ENCODE measurements at regions not wholly inside any gene's neighbourhood (a gene's known extent, or its start where the extent isn't known, plus 50 kb on each side); places are given as distances from the start of the nearest gene placed in this dataset.

- H3K4me1 Mint-ChIP-seq, result no peaks in the 10 kb centered on the region
- H3K4me3 Mint-ChIP-seq, result no peak overlapping the region
- no peaks in the 10 kb centered on the region for H3K27me3 Mint-ChIP-seq
- ATAC-seq (no peak), DNase-seq (no peak)
- H3K9me3 Mint-ChIP-seq, result peaks cover 11% of the 10 kb centered on the region
- no peak overlapping the region for H3K27ac Mint-ChIP-seq
- no peaks in the 10 kb centered on the region for H3K36me3 Mint-ChIP-seq (ENCODE audit: low read depth)
These were observed 1108.6 kb downstream of the LRFN5 start for GRCh38 chr14:42715316-42715715.

DNA sequence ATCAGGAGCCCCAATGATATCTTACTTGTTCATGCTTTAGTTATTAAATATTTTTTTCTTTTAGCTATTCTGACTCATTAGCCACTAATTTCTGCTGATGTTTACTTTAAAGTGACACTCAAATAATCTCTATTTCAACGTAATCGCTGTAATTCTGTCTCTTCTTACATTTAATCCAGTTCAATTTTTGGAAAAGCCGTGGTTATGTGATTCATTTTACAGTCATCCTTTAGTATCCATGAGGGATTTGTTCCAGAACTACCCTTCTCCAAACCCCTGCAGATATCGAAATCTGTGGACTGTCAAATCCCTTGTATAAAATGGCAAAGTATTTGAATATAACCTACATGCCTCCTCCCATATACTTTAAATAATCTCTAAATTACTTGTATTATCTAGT is 1103.4 kb downstream of the LRFN5 start:
- H3K9me3 Mint-ChIP-seq, result peaks cover 7% of the 10 kb centered on the region
- no peaks in the 10 kb centered on the region for H3K36me3 Mint-ChIP-seq (ENCODE audit: low read depth)
- DNase-seq (no peak), ATAC-seq (no peak)
- no peaks in the 10 kb centered on the region for H3K27me3 Mint-ChIP-seq
- H3K4me1 Mint-ChIP-seq, result no peaks in the 10 kb centered on the region
- no peak overlapping the region for H3K4me3 Mint-ChIP-seq
- no peak overlapping the region for H3K27ac Mint-ChIP-seq

DNA sequence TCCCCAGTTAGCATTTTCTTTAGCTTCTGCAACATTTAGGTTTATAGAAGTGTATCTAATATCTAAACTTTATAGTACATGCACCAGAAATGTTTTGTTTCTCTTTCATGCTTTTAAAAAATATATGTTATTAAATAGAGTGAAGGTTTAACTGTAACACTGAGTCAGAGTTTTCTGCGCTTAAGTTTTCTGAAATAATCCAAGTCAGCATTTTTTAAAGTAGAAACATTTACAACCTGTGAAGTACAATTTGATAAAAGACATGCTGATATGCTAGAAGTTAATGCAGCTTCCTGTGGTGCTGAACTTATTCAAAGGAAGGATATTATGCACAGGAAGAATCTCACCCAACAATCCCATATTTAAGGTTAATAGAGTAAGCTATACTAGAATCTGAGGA is 1096.8 kb downstream of the LRFN5 start:
- ATAC-seq (no peak), DNase-seq (no peak)
- Mint-ChIP-seq H3K27ac (no peak overlapping the region), H3K36me3 (ENCODE audit: low read depth) (no peaks in the 10 kb centered on the region), H3K9me3 (peaks cover 3% of the 10 kb centered on the region), H3K27me3 (no peaks in the 10 kb centered on the region), H3K4me1 (no peaks in the 10 kb centered on the region), H3K4me3 (no peak overlapping the region)

DNA sequence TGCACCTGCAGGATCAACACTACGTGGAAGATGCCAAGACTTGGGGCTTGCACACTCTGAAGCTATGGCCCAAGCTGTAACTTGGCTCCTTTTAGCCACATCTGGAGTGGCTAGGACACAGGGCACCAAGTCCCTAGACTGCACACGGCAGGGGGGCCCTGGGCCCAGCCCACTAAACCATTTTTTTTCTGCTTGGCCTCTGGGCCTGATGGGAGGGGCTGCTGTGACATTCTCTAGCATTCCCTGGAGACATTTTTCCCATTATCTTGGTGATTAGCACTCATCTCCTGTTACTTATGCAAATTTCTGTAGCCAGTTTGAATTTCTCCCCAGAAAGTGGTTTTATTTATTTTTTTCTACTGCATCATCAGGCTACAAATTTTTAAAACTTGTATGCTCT is 1080.7 kb downstream of the LRFN5 start:
- DNase-seq (no peak), ATAC-seq (no peak)
- no peaks in the 10 kb centered on the region for H3K27me3 Mint-ChIP-seq
- H3K9me3 Mint-ChIP-seq, result peaks cover 15% of the 10 kb centered on the region
- H3K27ac Mint-ChIP-seq, result no peak overlapping the region
- H3K36me3 Mint-ChIP-seq (ENCODE audit: low read depth), result no peaks in the 10 kb centered on the region
- no peaks in the 10 kb centered on the region for H3K4me1 Mint-ChIP-seq
- H3K4me3 Mint-ChIP-seq, result no peak overlapping the region

- Mint-ChIP-seq H3K4me3 (no peak overlapping the region), H3K4me1 (no peaks in the 10 kb centered on the region), H3K9me3 (peaks cover 11% of the 10 kb centered on the region), H3K36me3 (ENCODE audit: low read depth) (no peaks in the 10 kb centered on the region), H3K27ac (no peak overlapping the region), H3K27me3 (no peaks in the 10 kb centered on the region)
- no peak for ATAC-seq
- DNase-seq, result no peak
These were observed 1077.0 kb downstream of the LRFN5 start for GRCh38 chr14:42683707-42684106.

GRCh38 chr14:42676636-42677035 is 1070.0 kb downstream of the LRFN5 start:
- no peak overlapping the region for H3K27ac Mint-ChIP-seq
- DNase-seq (no peak), ATAC-seq (no peak)
- H3K4me3 Mint-ChIP-seq, result no peak overlapping the region
- H3K36me3 Mint-ChIP-seq (ENCODE audit: low read depth), result no peaks in the 10 kb centered on the region
- no peaks in the 10 kb centered on the region for H3K4me1 Mint-ChIP-seq
- H3K9me3 Mint-ChIP-seq, result peaks cover 10% of the 10 kb centered on the region
- H3K27me3 Mint-ChIP-seq, result no peaks in the 10 kb centered on the region

- Mint-ChIP-seq H3K27ac (no peak overlapping the region), H3K4me3 (no peak overlapping the region)
- ATAC-seq, result no peak
These were observed 1067.3 kb downstream of the LRFN5 start for GRCh38 chr14:42673963-42674362.

GRCh38 chr14:42671636-42672035 is 1065.0 kb downstream of the LRFN5 start:
- Mint-ChIP-seq H3K4me1 (no peaks in the 10 kb centered on the region), H3K36me3 (ENCODE audit: low read depth) (no peaks in the 10 kb centered on the region), H3K9me3 (peaks cover 7% of the 10 kb centered on the region), H3K27ac (no peak overlapping the region), H3K4me3 (no peak overlapping the region), H3K27me3 (no peaks in the 10 kb centered on the region)
- ATAC-seq, result no peak
- DNase-seq, result no peak

More at GRCh38 chr14:42673963-42674362, 1067.3 kb downstream of the LRFN5 start:
- DNase-seq, result no peak
- no peaks in the 10 kb centered on the region for H3K36me3 Mint-ChIP-seq (ENCODE audit: low read depth)
- no peaks in the 10 kb centered on the region for H3K4me1 Mint-ChIP-seq
- no peaks in the 10 kb centered on the region for H3K27me3 Mint-ChIP-seq
- peaks cover 7% of the 10 kb centered on the region for H3K9me3 Mint-ChIP-seq

DNA sequence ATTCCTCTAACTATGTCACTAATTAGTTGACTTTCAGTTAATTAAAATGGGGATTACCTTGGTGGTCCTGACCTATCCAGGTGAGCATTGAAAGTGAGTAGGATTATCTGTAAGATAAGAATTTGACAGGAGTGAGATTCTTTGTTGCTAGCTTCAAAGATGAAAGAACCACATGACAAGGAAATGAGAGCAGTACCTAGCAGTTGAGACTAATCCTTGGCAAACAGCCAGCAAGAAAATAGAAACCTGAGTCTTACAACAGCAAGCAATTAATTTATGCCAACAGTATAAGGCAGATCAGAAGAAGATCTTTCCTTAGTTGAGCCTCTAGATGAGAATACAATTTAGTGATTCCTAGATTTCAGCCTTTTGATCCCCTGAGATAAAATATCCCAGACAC is 1058.4 kb downstream of the LRFN5 start:
- no peaks in the 10 kb centered on the region for H3K36me3 Mint-ChIP-seq (ENCODE audit: low read depth)
- H3K27me3 Mint-ChIP-seq, result no peaks in the 10 kb centered on the region
- H3K9me3 Mint-ChIP-seq, result no peaks in the 10 kb centered on the region
- ATAC-seq (no peak), DNase-seq (no peak)
- no peak overlapping the region for H3K4me3 Mint-ChIP-seq
- H3K27ac Mint-ChIP-seq, result no peak overlapping the region
- no peaks in the 10 kb centered on the region for H3K4me1 Mint-ChIP-seq

DNA sequence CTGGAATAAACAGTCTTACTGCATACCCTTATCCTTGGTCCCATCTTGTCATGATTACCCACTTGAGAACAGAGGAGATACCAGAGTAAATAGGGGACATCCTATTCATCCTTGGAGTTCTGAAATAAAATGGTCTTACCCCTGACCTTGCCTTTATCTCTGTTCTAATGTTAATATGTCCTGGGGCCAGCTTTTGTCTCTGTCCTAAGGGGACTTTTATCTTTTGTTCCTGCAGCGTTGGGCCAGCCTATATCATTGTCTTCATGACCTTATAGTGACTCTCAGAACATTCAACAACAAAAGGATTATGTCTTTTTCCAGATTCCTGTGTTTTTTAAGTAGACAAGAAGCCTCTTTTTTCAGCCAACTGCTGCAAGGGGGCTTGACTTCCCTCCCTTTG is 1057.5 kb downstream of the LRFN5 start:
- Mint-ChIP-seq H3K9me3 (peaks cover 4% of the 10 kb centered on the region), H3K36me3 (ENCODE audit: low read depth) (no peaks in the 10 kb centered on the region), H3K27me3 (no peaks in the 10 kb centered on the region), H3K4me1 (no peaks in the 10 kb centered on the region), H3K27ac (no peak overlapping the region), H3K4me3 (no peak overlapping the region)
- DNase-seq, result no peak
- ATAC-seq, result no peak

GRCh38 chr14:42654707-42655106 is 1048.0 kb downstream of the LRFN5 start:
- no peak for ATAC-seq
- DNase-seq, result no peak
- no peaks in the 10 kb centered on the region for H3K27me3 Mint-ChIP-seq
- H3K9me3 Mint-ChIP-seq, result peaks cover 18% of the 10 kb centered on the region
- no peaks in the 10 kb centered on the region for H3K36me3 Mint-ChIP-seq (ENCODE audit: low read depth)
- no peak overlapping the region for H3K4me3 Mint-ChIP-seq
- H3K4me1 Mint-ChIP-seq, result no peaks in the 10 kb centered on the region
- no peak overlapping the region for H3K27ac Mint-ChIP-seq

- Mint-ChIP-seq H3K4me3 (no peak overlapping the region), H3K27ac (no peak overlapping the region), H3K9me3 (peaks cover 24% of the 10 kb centered on the region), H3K4me1 (no peaks in the 10 kb centered on the region), H3K36me3 (ENCODE audit: low read depth) (no peaks in the 10 kb centered on the region), H3K27me3 (no peaks in the 10 kb centered on the region)
- ATAC-seq, result no peak
- no peak for DNase-seq
These were observed 1036.1 kb downstream of the LRFN5 start for GRCh38 chr14:42642787-42643186.

GRCh38 chr14:42633504-42634095 is 1026.9 kb downstream of the LRFN5 start:
- DNase-seq (no peak), ATAC-seq (no peak)
- Mint-ChIP-seq H3K4me1 (no peaks in the 10 kb centered on the region), H3K4me3 (no peak overlapping the region), H3K27ac (no peak overlapping the region), H3K36me3 (ENCODE audit: low read depth) (no peaks in the 10 kb centered on the region), H3K9me3 (peaks cover 10% of the 10 kb centered on the region), H3K27me3 (no peaks in the 10 kb centered on the region)

GRCh38 chr14:42629553-42629952 is 1022.9 kb downstream of the LRFN5 start:
- Mint-ChIP-seq H3K9me3 (peaks cover 10% of the 10 kb centered on the region), H3K27me3 (no peaks in the 10 kb centered on the region), H3K4me1 (no peaks in the 10 kb centered on the region), H3K4me3 (no peak overlapping the region), H3K27ac (no peak overlapping the region), H3K36me3 (ENCODE audit: low read depth) (no peaks in the 10 kb centered on the region)
- ATAC-seq, result no peak
- no peak for DNase-seq

- H3K27me3 Mint-ChIP-seq, result no peaks in the 10 kb centered on the region
- DNase-seq, result no peak
- H3K27ac Mint-ChIP-seq, result no peak overlapping the region
- no peaks in the 10 kb centered on the region for H3K4me1 Mint-ChIP-seq
- no peaks in the 10 kb centered on the region for H3K36me3 Mint-ChIP-seq (ENCODE audit: low read depth)
- H3K9me3 Mint-ChIP-seq, result peaks cover 7% of the 10 kb centered on the region
- no peak for ATAC-seq
- no peak overlapping the region for H3K4me3 Mint-ChIP-seq
These were observed 1021.9 kb downstream of the LRFN5 start for GRCh38 chr14:42628602-42629001.

DNA sequence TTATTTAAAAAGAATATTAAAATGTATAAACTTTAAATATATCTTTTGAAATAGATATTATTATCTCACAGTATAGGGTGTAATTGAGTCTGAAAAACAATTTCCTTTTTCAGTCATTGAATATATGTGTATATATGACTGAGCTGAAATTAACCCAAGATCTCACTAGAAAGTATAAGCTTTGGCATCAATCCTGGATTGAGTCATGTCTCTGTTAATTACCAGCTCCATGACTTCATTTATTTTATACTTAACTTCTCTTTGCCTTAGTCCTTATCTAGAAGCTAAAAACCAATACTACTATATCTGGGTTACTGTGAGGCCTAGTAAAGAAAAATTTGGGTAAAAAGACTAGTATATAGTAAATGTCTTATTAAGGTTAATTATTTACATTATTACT is 1020.3 kb downstream of the LRFN5 start:
- H3K4me3 Mint-ChIP-seq, result no peak overlapping the region
- no peaks in the 10 kb centered on the region for H3K27me3 Mint-ChIP-seq
- DNase-seq, result no peak
- H3K36me3 Mint-ChIP-seq (ENCODE audit: low read depth), result no peaks in the 10 kb centered on the region
- H3K27ac Mint-ChIP-seq, result no peak overlapping the region
- H3K4me1 Mint-ChIP-seq, result no peaks in the 10 kb centered on the region
- ATAC-seq, result no peak
- H3K9me3 Mint-ChIP-seq, result no peaks in the 10 kb centered on the region
